Nephron progenitor cell (in vitro differentiated cells): ENCODE measurements at regions not wholly inside any gene's neighbourhood (a gene's known extent, or its start where the extent isn't known, plus 50 kb on each side); places are given as distances from the start of the nearest gene placed in this dataset.
"Not testable (repeated sequence)": the region's sequence is repeated elsewhere in the genome, so short reads cannot be mapped to it uniquely, and the experiment has no call there.

Experiments used
- DNase-seq: peaks from one replicate; pipeline ENCODE4 v3.0.0; 2021
- H3K27ac Mint-ChIP-seq: 2 replicates; pipeline ENCODE4 v1.8.0; 2021; ENCODE audit warnings: mild to moderate bottlenecking, moderate library complexity, mixed read lengths
- H3K27me3 Mint-ChIP-seq: 2 replicates; pipeline ENCODE4 v1.8.0; 2021; ENCODE audit warnings: mild to moderate bottlenecking, low read depth, mixed read lengths; ENCODE audit not compliant: poor library complexity
- H3K36me3 Mint-ChIP-seq: 2 replicates; pipeline ENCODE4 v1.8.0; 2021; ENCODE audit warnings: low read depth, mixed read lengths
- H3K4me1 Mint-ChIP-seq: 2 replicates; pipeline ENCODE4 v1.8.0; 2021; ENCODE audit warnings: mixed read lengths
- H3K4me3 Mint-ChIP-seq: 2 replicates; pipeline ENCODE4 v1.8.0; 2021; ENCODE audit warnings: mild to moderate bottlenecking, moderate library complexity, mixed read lengths
- H3K9me3 Mint-ChIP-seq: 2 replicates; pipeline ENCODE4 v1.8.0; 2021; ENCODE audit warnings: mild to moderate bottlenecking, moderate library complexity, mixed read lengths
- CTCF ChIP-seq: fragments of 200-600 bp; sonication (generic); IDR thresholded peaks from 2 replicates; pipeline ENCODE4 v1.5.0; 2021; ENCODE audit warnings: antibody characterized with exemption

- Mint-ChIP-seq H3K4me1 (peaks cover 9% of the 10 kb centered on the region), H3K36me3 (no peaks in the 10 kb centered on the region), H3K9me3 (no peaks in the 10 kb centered on the region), H3K4me3 (no peak overlapping the region), H3K27ac (no peak overlapping the region), H3K27me3 (peaks cover 7% of the 10 kb centered on the region)
- DNase-seq, result no peak
- no peak for TF ChIP-seq CTCF
These were observed 465.6 kb downstream of the SIPA1L2 start for GRCh38 chr1:232164078-232164963.

- Mint-ChIP-seq H3K36me3 (no peaks in the 10 kb centered on the region), H3K9me3 (peaks cover 3% of the 10 kb centered on the region), H3K4me1 (peaks cover 9% of the 10 kb centered on the region), H3K27ac (no peak overlapping the region), H3K4me3 (no peak overlapping the region), H3K27me3 (peaks cover 7% of the 10 kb centered on the region)
- DNase-seq, result no peak
- no peak for TF ChIP-seq CTCF
These were observed 466.4 kb downstream of the SIPA1L2 start for GRCh38 chr1:232163533-232163932.

DNA sequence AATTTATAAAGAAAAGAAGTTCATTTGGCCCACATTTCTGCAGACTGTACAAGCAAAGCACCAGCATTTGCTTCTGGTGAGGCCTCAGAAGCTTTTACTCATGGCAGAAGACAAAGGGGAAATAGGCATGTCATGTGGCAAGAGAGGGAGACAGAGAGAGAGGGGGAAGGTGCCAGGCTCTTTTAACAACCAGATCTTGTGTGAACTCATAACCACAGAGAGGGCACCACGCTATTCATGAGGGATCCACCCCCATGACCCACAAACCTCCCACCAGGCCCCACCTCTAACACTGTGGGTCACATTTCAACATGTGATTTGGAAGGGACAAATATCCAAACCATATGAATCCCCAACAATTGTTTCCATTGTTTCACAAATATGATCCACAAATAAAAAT, 467.9 kb downstream of the SIPA1L2 start:
- no peak for DNase-seq
- no peak for TF ChIP-seq CTCF
- H3K27ac Mint-ChIP-seq, result no peak overlapping the region
- H3K36me3 Mint-ChIP-seq, result no peaks in the 10 kb centered on the region
- H3K27me3 Mint-ChIP-seq, result peaks cover 7% of the 10 kb centered on the region
- H3K9me3 Mint-ChIP-seq, result peaks cover 4% of the 10 kb centered on the region
- H3K4me3 Mint-ChIP-seq, result no peak overlapping the region
- H3K4me1 Mint-ChIP-seq, result peaks cover 9% of the 10 kb centered on the region

DNA sequence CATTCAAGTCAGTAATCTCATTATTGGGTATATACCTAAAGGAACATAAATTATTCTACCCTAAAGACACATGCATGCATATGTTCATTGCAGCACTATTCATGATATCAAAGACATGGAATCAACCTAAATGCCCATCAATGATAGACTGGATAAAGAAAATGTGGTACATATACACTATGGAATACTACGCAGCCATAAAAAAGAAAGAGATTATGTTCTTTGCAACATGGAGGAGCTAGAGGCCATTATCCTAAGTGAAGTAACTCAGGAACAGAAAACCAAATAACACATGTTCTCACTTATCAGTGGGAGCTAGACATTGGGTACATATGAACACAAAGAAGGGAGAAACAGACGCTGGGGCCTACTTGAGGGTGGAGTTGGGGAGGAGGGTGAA, 471.4 kb downstream of the SIPA1L2 start:
- not testable (repeated sequence) for H3K36me3 Mint-ChIP-seq, DNase-seq, H3K9me3 Mint-ChIP-seq, H3K4me3 Mint-ChIP-seq, H3K27ac Mint-ChIP-seq, H3K4me1 Mint-ChIP-seq
- peaks cover 13% of the 10 kb centered on the region for H3K27me3 Mint-ChIP-seq

- peak overlapping the region; percentile 54 for H3K27ac Mint-ChIP-seq
- not testable (repeated sequence) for H3K36me3 Mint-ChIP-seq, H3K4me3 Mint-ChIP-seq, H3K4me1 Mint-ChIP-seq, DNase-seq, H3K9me3 Mint-ChIP-seq
- peaks cover 14% of the 10 kb centered on the region for H3K27me3 Mint-ChIP-seq
These were observed 473.9 kb downstream of the SIPA1L2 start for GRCh38 chr1:232156070-232156469.

- no peaks in the 10 kb centered on the region for H3K4me1 Mint-ChIP-seq
- H3K27ac Mint-ChIP-seq, result no peak overlapping the region
- peaks cover 2% of the 10 kb centered on the region for H3K9me3 Mint-ChIP-seq
- no peak overlapping the region for H3K4me3 Mint-ChIP-seq
- no peaks in the 10 kb centered on the region for H3K36me3 Mint-ChIP-seq
- no peak for DNase-seq
- H3K27me3 Mint-ChIP-seq, result peaks cover 10% of the 10 kb centered on the region
- no peak for TF ChIP-seq CTCF
These were observed 476.3 kb downstream of the SIPA1L2 start for GRCh38 chr1:232153652-232154051.
